K562 (cell line): ENCODE measurements at regions not wholly inside any gene's neighbourhood (a gene's known extent, or its start where the extent isn't known, plus 50 kb on each side); places are given as distances from the start of the nearest gene placed in this dataset.

Source experiments
- NFYB ChIP-seq: IDR thresholded peaks from 2 replicates; pipeline ENCODE4 v1.6.1; 2011; ENCODE audit warnings: mild to moderate bottlenecking, moderate library complexity; ENCODE audit not compliant: insufficient read length; ENCODE audit errors: extremely low read depth
- NR1H2 ChIP-seq: sonication (generic); formaldehyde crosslinking; IDR thresholded peaks from 2 replicates; pipeline ENCODE4 v1.4.0; 2020; ENCODE audit warnings: mild to moderate bottlenecking, missing genetic modification reagents
- POLR2A ChIP-seq: fragments of 450-650 bp; conservative IDR thresholded peaks from 2 replicates; pipeline ENCODE4 v1.6.1; 2016
- POLR2AphosphoS5 ChIP-seq: IDR thresholded peaks from 2 replicates; pipeline ENCODE4 v1.6.1; 2011; ENCODE audit warnings: mild to moderate bottlenecking, low read depth, low read length, moderate library complexity; ENCODE audit not compliant: control insufficient read depth, insufficient read depth
- RNF2 ChIP-seq: sonication (generic); IDR thresholded peaks from 2 replicates; pipeline ENCODE4 v1.6.1; 2016
- ZFX ChIP-seq: sonication (generic); formaldehyde crosslinking; IDR thresholded peaks from 2 replicates; pipeline ENCODE4 v1.8.0; 2022; ENCODE audit warnings: mild to moderate bottlenecking, missing genetic modification reagents, moderate library complexity
- ZNF384 ChIP-seq: IDR thresholded peaks from 2 replicates; pipeline ENCODE4 v1.6.1; 2012; ENCODE audit warnings: low read depth, low read length, improper control_type of control experiment

- TF ChIP-seq POLR2AphosphoS5 (no peak), NFYB (no peak), ZNF384 (no peak), POLR2A (no peak), ZFX (no peak), RNF2 (no peak), NR1H2 (no peak)
Observed at GRCh38 chr4:63316633-63317032, 1092.6 kb downstream of the TECRL start.
